ENCODE measurements at regions not wholly inside any gene's neighbourhood (a gene's known extent, or its start where the extent isn't known, plus 50 kb on each side); places are given as distances from the start of the nearest gene placed in this dataset.

GRCh38 chr10:8956400-8956799 lies 901.9 kb downstream of the GATA3 start (continued):
- no peak for TF ChIP-seq POLR2AphosphoS5 (IDR thresholded peaks at IDR 0.05; ENCODE audit: low read depth, low read length)
- TF ChIP-seq YY1 (IDR thresholded peaks at IDR 0.05; ENCODE audit: extremely low read depth, insufficient replicate concordance, low read depth, low read length), result no peak

- CTCF ChIA-PET, result no interaction called here
- H3K9ac ChIP-seq (ENCODE audit: low read length), result no peak overlapping the region
- no peak for DNase-seq (ENCODE audit: low read depth, low spot score)
- no peaks in the 10 kb centered on the region for H3K9me2 ChIP-seq (ENCODE audit: insufficient read depth)
- H3K9me3 ChIP-seq (ENCODE audit: control insufficient read depth in 1 of 2, insufficient read depth in 1 of 2, low read depth in 1 of 2, low read length in 2 of 2), result peaks cover 0 to 22% of the 10 kb centered on the region in 2 experiments; a peak in 2 of 4 replicates
- BruUV-seq (replicated peaks), result no TSS peak
- H3K4me1 ChIP-seq (ENCODE audit: control insufficient read depth in 1 of 2, insufficient read depth in 2 of 2, low read length in 2 of 2), result no peaks in the 10 kb centered on the region
- ATAC-seq, result no peak
- no peaks in the 10 kb centered on the region for H3K36me3 ChIP-seq (ENCODE audit: control insufficient read depth in 1 of 2, insufficient read depth in 2 of 2, low read length in 2 of 2)
- no peak overlapping the region for H3K4me3 ChIP-seq (replicated peaks in 1 of 2; ENCODE audit: low read depth in 1 of 2, low read length in 2 of 2)
- no peak overlapping the region for H3K4me2 ChIP-seq (ENCODE audit: low read length)
- RAD21 ChIA-PET (ENCODE audit: low non-redundant PET in 1 of 2, low total read pairs in 2 of 2, uncharacterized antibody in 2 of 2, unreplicated experiment in 2 of 2), result no interaction called here
- H3K27ac ChIP-seq (ENCODE audit: low read depth, low read length), result no peak overlapping the region
- TF ChIP-seq SIN3A (IDR thresholded peaks at IDR 0.05; ENCODE audit: low read depth) (no peak), CTCF (IDR thresholded peaks at IDR 0.05 in 2 of 3, conservative IDR thresholded peaks at IDR 0.05 in 1 of 3; ENCODE audit: borderline replicate concordance in 1 of 3, insufficient read depth in 1 of 3, low read depth in 2 of 3, low read length in 2 of 3) (no peak), MAX (IDR thresholded peaks at IDR 0.05) (no peak), CBX3 (IDR thresholded peaks at IDR 0.05; ENCODE audit: low read depth) (no peak), FOSL1 (IDR thresholded peaks at IDR 0.05; ENCODE audit: low read depth) (no peak)
- H3K27me3 ChIP-seq (ENCODE audit: insufficient read depth, low read length), result no peaks in the 10 kb centered on the region
- intact Hi-C loops (cut with micrococcal nuclease), result no loop called here
- POLR2A ChIA-PET, result no interaction called here
- H3K79me2 ChIP-seq (ENCODE audit: insufficient read depth, low read length), result no peaks in the 10 kb centered on the region
- no peak overlapping the region for H2AFZ ChIP-seq (ENCODE audit: low read depth, low read length, poor library complexity, severe bottlenecking)
- H4K20me1 ChIP-seq (ENCODE audit: insufficient read depth), result no peaks in the 10 kb centered on the region
Measured at GRCh38 chr10:8962249-8962648, 907.8 kb downstream of the GATA3 start.

Data from HCT116 (cell line).